Left lobe of liver (tissue), 2 donors: ENCODE measurements at regions not wholly inside any gene's neighbourhood (a gene's known extent, or its start where the extent isn't known, plus 50 kb on each side); places are given as distances from the start of the nearest gene placed in this dataset.

Experiments used
- ATAC-seq: fragments of 200-7000 bp; cut with Tn5 transposase; one replicate; pipeline ENCODE4 v1.9.1; 2020; ENCODE audit warnings: mild to moderate bottlenecking, moderate library complexity
- DNase-seq: peaks from one replicate; pipeline ENCODE4 v3.0.0-alpha.2; 2020; ENCODE audit warnings: low spot score
- donor health status: DM: no; HTN: no; CAD: no; lungs with moderate emphysema.
- donor health status: DM: no; HTN: yes; CAD: no.

- ATAC-seq (no peak), DNase-seq (no peak)
These were observed 58.3 kb upstream of the MAGEB2 start for GRCh38 chrX:30156880-30157560.

- no peak for ATAC-seq
- no peak for DNase-seq
These were observed 54.3 kb upstream of the MAGEB2 start for GRCh38 chrX:30161043-30161442.
